ENCODE measurements at regions not wholly inside any gene's neighbourhood (a gene's known extent, or its start where the extent isn't known, plus 50 kb on each side); places are given as distances from the start of the nearest gene placed in this dataset.

DNA sequence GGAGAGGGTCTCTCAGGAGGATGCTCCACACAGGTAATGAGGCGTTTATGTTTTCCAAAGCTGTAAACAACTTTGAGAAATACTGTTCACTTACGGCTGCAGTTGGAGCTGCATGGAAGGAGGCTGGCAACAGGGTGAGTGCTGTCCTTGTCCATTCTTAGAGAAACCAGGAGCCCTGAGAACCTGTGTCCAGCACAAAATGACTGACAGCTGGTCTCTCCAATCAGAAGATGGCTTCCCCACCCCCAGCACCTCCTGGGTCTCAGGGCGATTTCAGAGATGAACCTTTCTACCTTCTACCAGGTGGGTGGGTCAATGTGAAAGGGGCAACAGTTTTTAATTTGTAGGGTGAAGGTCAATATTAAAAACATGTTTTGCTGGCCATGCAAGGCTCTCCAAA is 353.6 kb downstream of the NPHP4 start:
- TF ChIP-seq, protein P1, sequence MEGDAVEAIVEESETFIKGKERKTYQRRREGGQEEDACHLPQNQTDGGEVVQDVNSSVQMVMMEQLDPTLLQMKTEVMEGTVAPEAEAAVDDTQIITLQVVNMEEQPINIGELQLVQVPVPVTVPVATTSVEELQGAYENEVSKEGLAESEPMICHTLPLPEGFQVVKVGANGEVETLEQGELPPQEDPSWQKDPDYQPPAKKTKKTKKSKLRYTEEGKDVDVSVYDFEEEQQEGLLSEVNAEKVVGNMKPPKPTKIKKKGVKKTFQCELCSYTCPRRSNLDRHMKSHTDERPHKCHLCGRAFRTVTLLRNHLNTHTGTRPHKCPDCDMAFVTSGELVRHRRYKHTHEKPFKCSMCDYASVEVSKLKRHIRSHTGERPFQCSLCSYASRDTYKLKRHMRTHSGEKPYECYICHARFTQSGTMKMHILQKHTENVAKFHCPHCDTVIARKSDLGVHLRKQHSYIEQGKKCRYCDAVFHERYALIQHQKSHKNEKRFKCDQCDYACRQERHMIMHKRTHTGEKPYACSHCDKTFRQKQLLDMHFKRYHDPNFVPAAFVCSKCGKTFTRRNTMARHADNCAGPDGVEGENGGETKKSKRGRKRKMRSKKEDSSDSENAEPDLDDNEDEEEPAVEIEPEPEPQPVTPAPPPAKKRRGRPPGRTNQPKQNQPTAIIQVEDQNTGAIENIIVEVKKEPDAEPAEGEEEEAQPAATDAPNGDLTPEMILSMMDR (IDR thresholded peaks at IDR 0.05): no peak

DNA sequence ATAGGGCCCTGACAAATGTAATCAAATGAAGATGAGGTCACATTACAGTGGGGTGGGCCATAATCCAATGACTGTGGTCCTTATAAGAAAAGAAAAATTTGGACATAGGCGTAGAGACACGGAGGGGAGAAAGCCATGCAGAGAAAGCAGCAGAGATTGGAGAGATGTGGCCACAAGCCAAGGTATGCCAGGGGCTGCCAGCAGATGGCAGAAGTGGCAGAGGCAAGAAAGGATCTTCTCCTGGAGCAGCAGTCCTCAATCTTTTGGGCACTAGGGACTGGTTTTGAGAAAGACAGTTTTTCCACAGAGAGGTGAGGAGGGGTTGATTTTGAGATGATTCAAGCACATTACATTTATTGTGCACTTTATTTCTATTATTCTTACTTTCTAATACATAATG is 355.1 kb downstream of the NPHP4 start:
- Histone ChIP-seq H3K27ac (no peak overlapping the region), H3K36me3 (ENCODE audit: control insufficient read depth, insufficient read depth, low read length) (no peaks in the 10 kb centered on the region), H3K9ac (no peak overlapping the region), H3K27me3 (ENCODE audit: control insufficient read depth, insufficient read depth, low read length) (no peaks in the 10 kb centered on the region), H2AFZ (no peak overlapping the region), H3K9me3 (ENCODE audit: control insufficient read depth, low read length) (no peaks in the 10 kb centered on the region), H3K4me3 (ENCODE audit: low read depth, low read length) (no peak overlapping the region), H3K4me2 (ENCODE audit: low read length) (no peak overlapping the region), H3K79me2 (no peaks in the 10 kb centered on the region), H3K4me1 (no peaks in the 10 kb centered on the region)
- TF ChIP-seq, protein P1 (IDR thresholded peaks at IDR 0.05): no peak

More for the DNA sequence above, 353.6 kb downstream of the NPHP4 start:
- Histone ChIP-seq H3K79me2 (no peaks in the 10 kb centered on the region), H3K36me3 (ENCODE audit: control insufficient read depth, insufficient read depth, low read length) (no peaks in the 10 kb centered on the region), H3K4me1 (no peaks in the 10 kb centered on the region), H3K4me3 (ENCODE audit: low read depth, low read length) (no peak overlapping the region), H3K9me3 (ENCODE audit: control insufficient read depth, low read length) (no peaks in the 10 kb centered on the region), H3K9ac (no peak overlapping the region), H3K27me3 (ENCODE audit: control insufficient read depth, insufficient read depth, low read length) (no peaks in the 10 kb centered on the region), H3K27ac (no peak overlapping the region), H2AFZ (no peak overlapping the region), H3K4me2 (ENCODE audit: low read length) (no peak overlapping the region)

DNA sequence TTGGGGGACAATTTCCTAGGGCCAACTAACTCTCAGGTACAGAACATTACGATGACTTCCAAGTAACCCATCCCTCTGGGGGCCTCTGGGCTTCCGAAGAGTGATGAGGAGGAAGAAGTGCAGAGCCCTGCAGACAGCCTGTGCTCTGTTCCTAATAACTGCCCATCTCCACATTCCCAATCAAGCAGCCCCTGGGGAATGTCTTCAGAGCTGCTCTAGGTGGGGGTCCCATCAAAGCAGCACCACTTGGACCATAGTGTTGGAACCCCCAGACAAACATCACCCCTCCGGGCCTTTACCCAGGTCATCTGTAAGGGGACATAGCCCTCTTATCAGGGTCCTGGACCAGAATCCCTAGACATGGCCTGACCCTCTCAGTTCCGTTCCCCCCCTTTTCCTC is 357.3 kb downstream of the NPHP4 start:
- H3K4me3 ChIP-seq (ENCODE audit: low read depth, low read length): no peak overlapping the region
- H3K4me2 ChIP-seq (ENCODE audit: low read length): no peak overlapping the region
- H3K27ac ChIP-seq: no peak overlapping the region
- no peaks in the 10 kb centered on the region for H3K27me3 ChIP-seq (ENCODE audit: control insufficient read depth, insufficient read depth, low read length)
- TF ChIP-seq, protein P1 (IDR thresholded peaks at IDR 0.05): no peak
- H3K9ac ChIP-seq: no peak overlapping the region
- H3K9me3 ChIP-seq (ENCODE audit: control insufficient read depth, low read length): no peaks in the 10 kb centered on the region
- H3K4me1 ChIP-seq: no peaks in the 10 kb centered on the region
- no peak overlapping the region for H2AFZ ChIP-seq
- H3K79me2 ChIP-seq: no peaks in the 10 kb centered on the region
- no peaks in the 10 kb centered on the region for H3K36me3 ChIP-seq (ENCODE audit: control insufficient read depth, insufficient read depth, low read length)

DNA sequence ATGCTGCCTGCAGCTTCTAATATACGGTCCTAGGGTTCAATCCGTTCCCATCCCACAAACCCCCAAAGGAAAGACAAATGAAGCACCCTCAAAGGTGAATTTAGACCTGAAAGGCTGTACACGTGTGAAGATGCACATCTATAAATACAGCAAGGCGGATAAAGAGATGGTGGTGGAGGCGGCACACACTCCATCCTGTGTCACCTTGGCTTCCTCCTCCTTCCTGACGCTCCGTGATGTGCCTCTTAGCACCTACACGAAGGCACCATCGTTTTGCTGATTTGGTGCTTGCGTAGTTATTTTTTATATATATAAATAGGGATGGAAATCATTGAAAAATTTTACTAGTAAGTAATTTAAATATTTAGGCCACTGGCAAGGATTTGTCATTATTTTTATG is 359.4 kb downstream of the NPHP4 start:
- H3K79me2 ChIP-seq: no peaks in the 10 kb centered on the region
- no peaks in the 10 kb centered on the region for H3K36me3 ChIP-seq (ENCODE audit: control insufficient read depth, insufficient read depth, low read length)
- no peaks in the 10 kb centered on the region for H3K4me1 ChIP-seq
- H3K4me3 ChIP-seq (ENCODE audit: low read depth, low read length): no peak overlapping the region
- H3K9me3 ChIP-seq (ENCODE audit: control insufficient read depth, low read length): no peaks in the 10 kb centered on the region
- TF ChIP-seq, protein P1 (IDR thresholded peaks at IDR 0.05): no peak
- no peak overlapping the region for H2AFZ ChIP-seq
- H3K27ac ChIP-seq: no peak overlapping the region
- no peak overlapping the region for H3K9ac ChIP-seq
- no peak overlapping the region for H3K4me2 ChIP-seq (ENCODE audit: low read length)
- H3K27me3 ChIP-seq (ENCODE audit: control insufficient read depth, insufficient read depth, low read length): no peaks in the 10 kb centered on the region

DNA sequence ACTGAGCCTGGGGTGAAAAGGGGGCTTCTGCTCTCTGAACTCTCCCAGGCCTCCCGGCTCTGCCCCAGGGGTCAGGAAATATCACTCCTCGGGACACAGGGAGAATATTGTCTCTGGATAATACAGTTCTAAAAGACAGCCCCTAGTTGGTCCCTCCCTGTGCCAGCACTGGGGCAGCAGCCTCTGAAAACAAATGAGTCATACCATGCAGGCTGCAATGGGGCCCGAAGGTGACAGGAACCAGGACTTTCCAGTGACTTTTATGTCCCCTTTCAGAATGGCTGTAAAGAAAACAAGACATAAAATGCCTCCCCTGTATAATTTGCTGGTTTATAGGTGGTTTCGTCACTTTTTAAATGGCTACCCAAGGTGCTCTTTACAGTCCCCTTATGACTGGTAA is 360.0 kb downstream of the NPHP4 start:
- TF ChIP-seq, protein P1 (IDR thresholded peaks at IDR 0.05): no peak
- H3K36me3 ChIP-seq (ENCODE audit: control insufficient read depth, insufficient read depth, low read length): no peaks in the 10 kb centered on the region
- H2AFZ ChIP-seq: no peak overlapping the region
- H3K27me3 ChIP-seq (ENCODE audit: control insufficient read depth, insufficient read depth, low read length): no peaks in the 10 kb centered on the region
- no peak overlapping the region for H3K9ac ChIP-seq
- no peaks in the 10 kb centered on the region for H3K9me3 ChIP-seq (ENCODE audit: control insufficient read depth, low read length)
- no peaks in the 10 kb centered on the region for H3K4me1 ChIP-seq
- no peak overlapping the region for H3K27ac ChIP-seq
- H3K4me2 ChIP-seq (ENCODE audit: low read length): no peak overlapping the region
- H3K4me3 ChIP-seq (ENCODE audit: low read depth, low read length): no peak overlapping the region
- no peaks in the 10 kb centered on the region for H3K79me2 ChIP-seq
